ENCODE measurements at regions not wholly inside any gene's neighbourhood (a gene's known extent, or its start where the extent isn't known, plus 50 kb on each side); places are given as distances from the start of the nearest gene placed in this dataset.

DNA sequence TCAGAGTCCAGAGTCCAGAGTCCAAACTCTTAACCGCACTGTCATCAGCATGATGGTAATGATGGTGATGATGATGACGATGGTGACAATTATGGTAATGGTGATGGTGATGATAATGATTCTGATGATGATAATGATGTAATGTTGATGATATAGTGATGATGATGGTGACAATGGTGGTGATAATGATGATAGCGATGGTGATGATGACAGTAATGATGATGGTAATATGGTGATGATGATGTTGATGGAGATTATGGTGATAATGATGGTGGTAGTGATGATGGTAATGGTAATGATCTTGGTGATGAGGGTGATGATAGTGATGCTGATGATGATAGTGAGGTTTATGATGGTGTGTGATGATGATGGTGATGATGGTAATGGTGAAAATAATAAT is 367.8 kb upstream of the CDH4 start:
- DNase-seq, result no peak

GRCh38 chr20:60888771-60889170 is 363.3 kb upstream of the CDH4 start:
- DNase-seq, result no peak

DNA sequence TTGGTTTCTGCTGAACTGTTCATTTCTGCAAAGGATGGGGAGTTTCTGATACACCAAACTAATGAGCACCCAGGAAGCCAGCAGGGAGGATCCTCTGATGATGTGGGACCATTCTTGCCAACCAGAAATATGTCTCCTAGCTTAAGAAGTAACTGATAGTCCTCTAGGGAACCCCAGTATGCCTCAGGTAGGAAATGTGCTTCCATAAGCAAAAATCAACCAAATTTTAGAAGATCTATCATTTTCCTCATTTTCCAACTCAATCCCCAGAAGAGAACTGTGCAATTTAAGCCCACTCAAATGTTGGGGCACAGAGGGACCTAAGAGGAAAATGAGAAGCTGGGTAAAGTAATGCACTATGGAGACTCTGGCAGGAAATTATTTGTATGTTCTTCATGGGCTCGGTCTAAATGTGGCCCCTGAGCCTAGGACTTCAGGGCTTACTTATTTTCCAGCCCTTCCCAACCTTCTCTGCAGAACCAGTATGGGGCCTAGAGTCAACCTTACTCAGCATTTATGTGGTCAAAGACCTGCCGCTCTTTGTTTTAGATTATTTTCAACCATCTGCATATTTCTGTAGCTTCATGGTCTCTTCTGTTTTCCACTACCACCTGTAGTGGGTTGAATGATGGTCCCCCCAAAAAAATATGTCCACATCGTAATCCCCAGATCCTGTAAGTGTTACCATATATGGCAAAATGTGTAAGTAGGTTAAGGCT is 359.8 kb upstream of the CDH4 start:
- no peak for DNase-seq

DNA sequence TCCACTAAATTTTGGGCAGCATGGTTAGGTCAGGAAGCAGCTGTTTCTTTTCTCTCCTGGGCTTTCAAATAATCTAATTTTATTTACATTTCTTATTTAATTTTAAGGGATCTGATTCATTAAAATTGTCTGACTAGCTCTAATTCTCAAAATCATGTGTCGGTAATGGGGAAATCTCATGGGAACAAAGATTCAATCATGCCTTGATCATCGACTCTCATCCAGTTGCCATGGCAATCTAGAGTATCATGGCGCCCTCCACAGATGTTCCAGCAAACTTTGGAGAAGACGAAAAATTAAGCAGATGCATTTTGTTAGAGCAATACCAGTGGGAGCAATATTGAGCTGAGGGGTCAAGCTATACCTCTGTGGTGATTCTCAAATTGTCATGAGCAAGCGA is 358.0 kb upstream of the CDH4 start:
- DNase-seq, result no peak

- no peak for DNase-seq
Measured at GRCh38 chr20:60895363-60896079, 356.5 kb upstream of the CDH4 start.

DNA sequence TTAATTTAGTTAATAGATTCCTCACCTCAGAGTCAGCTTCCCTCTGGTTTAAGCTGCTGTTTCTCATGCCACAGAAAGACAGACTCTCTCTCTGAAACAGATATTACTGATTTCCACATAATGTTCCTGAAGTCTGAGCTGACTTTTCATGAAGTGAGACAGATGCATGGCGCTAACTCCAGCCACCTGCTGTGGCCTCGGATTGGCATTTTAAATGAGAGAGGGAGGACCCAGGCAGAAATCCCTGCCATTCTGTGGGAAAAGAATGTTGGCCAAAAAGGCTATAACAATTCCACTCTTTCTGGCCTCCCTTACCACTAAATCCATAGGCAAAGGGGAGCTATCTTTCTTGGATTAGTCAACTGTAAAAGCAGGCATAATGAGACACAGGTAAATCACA is 354.1 kb upstream of the CDH4 start:
- no peak for DNase-seq

- DNase-seq, result no peak
Measured at GRCh38 chr20:60899320-60899719, 352.7 kb upstream of the CDH4 start.

DNA sequence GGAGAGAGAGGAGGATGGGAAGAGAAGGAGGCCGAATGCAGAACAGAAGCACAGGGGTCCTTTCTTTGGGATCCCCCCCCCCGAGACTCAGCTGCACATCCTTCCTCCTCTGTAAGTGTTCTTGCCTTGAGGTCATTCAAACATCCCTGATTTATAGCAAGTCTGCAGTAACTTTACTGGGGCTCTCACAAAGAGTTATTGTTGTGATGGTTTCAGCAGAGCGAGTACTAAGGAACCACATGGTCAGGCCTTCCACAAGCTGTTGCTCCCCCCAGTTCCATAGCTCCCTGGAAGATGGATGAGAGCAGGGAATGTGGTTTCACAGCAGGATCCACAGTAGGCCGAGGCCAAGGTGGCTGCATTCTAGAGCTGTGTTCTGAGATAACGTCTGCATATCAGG is 351.4 kb upstream of the CDH4 start:
- DNase-seq, result no peak

GRCh38 chr20:60901831-60902230 is 350.2 kb upstream of the CDH4 start:
- DNase-seq, result no peak

DNA sequence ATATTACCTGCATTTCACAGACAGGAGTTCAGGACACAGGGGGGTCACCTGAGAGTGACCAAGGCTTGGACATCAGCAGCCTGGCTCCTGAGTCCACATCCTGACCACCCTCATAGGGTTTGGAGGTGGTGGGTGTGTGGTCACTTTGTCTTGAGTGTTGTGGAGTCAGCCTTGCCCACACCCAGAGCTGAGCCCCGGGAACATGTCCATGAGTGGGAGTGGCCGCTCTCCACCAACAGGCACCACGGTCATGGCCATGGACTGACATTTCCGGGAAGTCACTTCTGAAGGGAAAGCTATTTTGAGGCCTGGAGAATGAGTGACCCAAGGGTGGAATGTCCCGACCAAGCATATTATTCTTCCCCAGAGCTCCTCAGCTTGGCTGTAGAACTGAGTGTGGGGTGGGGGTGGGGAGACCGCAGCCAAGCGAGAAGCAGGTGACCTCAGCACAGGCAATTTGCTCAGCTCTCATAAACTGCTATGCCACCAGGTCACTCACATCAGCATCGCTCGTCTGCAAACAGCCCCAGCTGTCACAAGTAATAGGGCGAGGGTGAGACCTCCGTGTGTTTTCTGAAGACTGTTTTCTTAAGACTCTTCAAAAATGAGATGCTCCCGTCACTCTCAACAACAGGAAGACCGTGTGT is 348.6 kb upstream of the CDH4 start:
- no peak for DNase-seq

GRCh38 chr20:60904730-60905129 is 347.3 kb upstream of the CDH4 start:
- DNase-seq, result no peak

DNA sequence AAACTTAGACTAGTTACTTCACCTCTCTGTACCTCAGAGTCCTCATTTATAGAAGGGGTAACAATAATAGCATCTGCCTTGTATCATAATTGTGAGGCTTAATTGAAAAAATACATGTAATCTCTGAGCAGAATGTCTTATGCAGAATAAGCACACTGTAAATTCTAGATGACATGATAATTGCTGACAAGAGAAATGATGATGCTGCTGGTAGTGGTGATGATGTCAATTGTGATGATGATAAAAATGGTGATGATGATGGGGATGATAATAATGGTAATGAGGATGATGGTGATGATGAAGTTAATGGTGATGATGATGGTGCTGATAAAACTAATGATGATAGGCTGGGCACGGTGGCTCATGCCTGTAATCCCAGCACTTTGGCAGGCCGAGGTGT is 346.1 kb upstream of the CDH4 start:
- no peak for DNase-seq

DNA sequence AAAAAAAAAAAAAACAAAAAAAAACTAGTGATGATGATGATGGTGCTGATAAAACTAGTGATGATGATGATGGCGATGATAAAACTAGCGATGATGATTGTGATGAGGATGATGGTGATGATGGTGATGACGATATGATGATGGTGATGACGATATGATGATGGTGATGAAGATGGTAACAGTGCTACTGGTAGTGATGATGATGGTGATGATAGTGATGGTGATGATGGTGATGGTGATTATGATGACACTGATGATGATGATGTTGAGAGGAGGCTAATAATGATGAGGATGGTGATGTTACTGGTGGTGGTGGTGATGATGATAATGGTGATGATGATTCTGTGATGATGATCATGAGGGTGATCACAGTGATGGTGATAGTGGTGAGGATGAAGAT is 345.5 kb upstream of the CDH4 start:
- DNase-seq, result no peak

GRCh38 chr20:60913298-60913697 is 338.8 kb upstream of the CDH4 start:
- no peak for DNase-seq

- DNase-seq, result no peak
Measured at GRCh38 chr20:60921022-60921622, 330.9 kb upstream of the CDH4 start.

DNA sequence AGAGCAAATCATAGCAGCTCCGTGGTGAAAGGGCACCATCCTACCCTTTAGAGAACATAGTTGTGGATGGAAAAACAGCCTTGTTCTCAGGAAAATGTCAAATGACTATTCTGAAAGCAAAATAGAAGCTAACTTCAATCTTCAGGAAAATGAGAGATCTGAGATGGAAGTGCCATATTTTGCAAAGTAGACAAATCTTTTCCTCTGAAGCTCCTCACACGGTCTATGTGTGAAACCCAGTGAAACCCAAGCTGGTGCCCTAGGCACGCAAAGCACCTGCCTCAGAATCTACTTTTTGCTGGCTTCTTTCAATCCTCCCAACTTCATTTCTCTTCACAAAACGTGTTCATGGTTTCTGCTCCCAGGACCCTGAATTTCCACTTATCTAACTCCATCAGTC is 325.2 kb upstream of the CDH4 start:
- DNase-seq, result no peak

DNA sequence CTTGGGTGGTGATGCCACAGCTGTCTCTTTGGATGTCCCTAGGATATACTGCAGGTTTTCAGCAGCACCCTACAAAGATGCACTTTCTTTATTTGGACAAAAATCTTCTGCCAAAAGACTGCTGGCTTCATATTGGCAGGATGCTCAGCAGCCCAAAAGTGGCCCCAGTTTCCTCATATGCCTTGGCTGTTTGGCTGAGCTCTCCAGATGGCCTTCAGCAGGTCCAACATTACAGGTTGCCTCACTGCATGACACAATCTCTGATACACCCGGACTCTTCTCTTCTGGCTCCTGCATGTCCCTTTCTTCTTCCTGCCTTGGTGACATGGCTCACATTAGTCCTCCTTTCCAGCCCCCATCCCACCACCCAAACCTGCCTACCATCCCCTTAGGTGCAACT is 323.7 kb upstream of the CDH4 start:
- DNase-seq, result no peak

DNA sequence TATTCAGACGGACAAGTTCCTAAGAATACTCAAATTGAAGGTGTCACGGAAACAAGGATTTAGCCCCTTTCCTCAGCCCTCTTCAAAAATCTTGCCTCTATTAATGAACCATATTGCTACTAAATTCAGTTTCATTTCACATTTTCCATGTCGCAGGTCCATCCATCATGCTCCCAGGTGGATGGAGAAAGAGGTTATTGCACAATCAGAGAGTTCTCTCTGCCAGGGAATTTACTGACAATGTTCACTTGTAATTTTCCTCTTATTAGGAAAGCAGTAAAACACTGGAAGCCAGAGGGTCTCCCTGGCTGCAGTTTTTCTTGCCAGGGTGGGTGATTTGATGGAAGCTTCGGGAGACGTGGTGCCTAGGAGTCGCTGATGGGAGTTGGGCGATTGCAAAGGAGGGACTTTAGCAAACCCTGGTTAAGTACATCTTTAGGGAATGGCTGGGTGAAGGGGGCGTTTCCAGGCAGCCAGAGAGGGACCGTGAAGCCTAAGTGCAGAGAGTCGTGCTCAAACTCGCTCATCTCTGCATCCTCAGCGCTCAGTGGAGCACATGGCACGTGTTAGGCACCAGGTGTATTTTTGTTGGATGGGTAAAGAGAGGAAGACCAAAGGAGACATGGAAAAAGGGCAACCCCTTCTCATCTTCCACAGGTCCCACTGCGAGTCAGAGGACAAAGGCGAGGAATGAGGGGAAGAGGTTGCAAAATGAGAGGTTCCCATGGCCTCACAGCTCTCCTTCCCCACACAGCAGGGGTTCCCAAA is 321.9 kb upstream of the CDH4 start:
- DNase-seq, result no peak

DNA sequence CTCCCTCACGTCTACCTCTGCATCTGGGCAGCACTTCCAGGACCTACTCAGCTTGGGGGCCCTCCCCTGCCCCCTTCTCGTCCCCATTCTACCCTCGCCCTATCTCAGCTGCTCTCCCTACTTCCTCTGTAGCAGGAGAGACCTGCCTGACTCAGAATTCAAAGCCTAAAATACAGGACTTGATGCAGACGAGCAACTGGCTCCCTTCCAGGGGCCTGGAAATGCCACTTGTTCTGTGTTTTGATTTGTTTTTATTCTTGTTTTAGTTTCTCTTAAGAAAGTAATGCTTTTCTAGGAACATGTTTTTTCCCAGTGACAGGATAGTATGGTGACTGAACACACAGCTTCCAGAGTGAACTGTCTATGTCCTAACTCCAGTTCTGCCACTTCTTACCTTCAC is 320.4 kb upstream of the CDH4 start:
- no peak for DNase-seq

DNA sequence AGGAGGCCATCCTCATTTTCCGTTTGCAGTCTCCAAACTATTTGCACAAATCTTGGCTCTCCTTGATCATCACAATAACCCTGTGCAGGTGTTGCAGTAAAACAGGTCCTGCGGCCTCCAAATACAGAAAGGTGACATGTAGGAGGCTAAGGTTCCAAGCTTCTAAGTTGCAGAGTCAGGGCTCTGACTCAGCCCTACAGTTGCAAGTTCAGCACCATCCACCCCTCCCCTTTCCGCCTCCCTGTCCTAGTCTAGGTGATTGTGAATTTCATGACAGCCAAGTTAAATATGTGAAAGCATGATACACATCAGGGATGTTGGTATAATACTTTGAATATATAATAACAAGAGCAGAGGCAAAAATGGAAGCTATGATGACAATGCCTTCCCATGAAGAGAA is 317.3 kb upstream of the CDH4 start:
- no peak for DNase-seq

- DNase-seq, result no peak
Measured at GRCh38 chr20:60935971-60936370, 316.1 kb upstream of the CDH4 start.

DNA sequence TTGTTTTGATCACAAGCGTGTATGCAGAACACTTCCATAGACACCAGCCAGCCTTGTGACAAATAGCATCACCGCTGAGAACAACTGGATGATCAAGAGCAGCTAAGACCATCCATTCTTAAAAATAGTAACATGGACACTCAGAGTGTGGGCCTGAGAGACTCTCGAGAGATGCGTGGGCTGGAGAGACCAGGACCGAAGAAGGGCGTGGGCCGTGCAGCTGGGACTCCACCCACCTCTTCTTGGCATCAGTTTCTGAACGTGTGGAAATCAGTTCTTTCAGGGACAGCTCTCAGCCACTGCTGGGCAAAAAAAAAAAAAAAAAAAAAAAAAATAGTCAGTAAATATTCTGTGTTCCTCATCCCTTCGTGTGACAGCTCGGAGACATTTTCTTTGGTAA is 314.5 kb upstream of the CDH4 start:
- DNase-seq, result no peak

GRCh38 chr20:60941379-60941778 is 310.7 kb upstream of the CDH4 start:
- DNase-seq, result no peak

Data from NK-92 treated with Interleukin-12 subunit alpha and Interleukin-12 subunit beta, amount 100 ng/mL, for 24 hours (cell line).